ENCODE measurements at regions not wholly inside any gene's neighbourhood (a gene's known extent, or its start where the extent isn't known, plus 50 kb on each side); places are given as distances from the start of the nearest gene placed in this dataset.

DNA sequence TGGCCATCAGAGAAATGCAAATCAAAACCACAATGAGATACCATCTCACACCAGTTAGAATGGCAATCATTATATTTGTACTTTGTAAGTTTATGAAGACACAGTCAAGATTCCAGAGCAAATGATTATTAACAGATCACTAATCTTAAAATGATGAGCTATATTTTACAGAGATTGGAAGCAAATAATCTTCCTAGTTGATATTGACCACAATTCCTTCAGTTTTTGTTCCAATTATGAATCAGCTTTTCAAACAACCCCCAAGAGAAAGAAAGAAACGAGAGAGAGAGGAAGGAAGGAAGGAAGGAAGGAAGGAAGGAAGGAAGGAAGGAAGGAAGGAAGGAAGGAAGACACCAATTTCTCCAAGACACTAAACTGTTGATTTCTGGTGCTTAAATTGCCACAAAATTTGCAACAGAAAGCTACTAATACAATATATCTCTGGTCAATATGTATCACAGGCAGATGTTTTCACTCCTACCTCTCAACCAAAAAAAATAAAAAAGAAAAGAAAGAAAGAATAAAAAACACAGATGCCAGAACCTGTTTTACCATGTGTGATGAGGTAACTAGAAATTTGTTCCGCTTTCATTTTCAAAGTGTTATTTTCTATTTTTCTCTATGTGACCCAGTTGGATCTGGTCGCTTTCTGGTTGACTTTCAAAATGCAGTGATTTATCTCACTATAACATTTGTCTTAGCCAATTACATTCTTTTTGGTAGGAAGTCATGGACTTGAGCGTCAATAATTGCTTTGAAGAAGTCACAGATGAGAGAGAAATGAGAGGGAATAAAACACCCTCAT lies 1609.6 kb downstream of the SI start:
- no peaks in the 10 kb centered on the region for H4K20me1 ChIP-seq (ENCODE audit: control insufficient read depth, extremely low read depth, insufficient read depth, low read length)
- no peak overlapping the region for H3K4me3 ChIP-seq (replicated peaks in 1 of 4; ENCODE audit: control extremely low read depth in 1 of 4, insufficient read depth in 1 of 4, low read depth in 3 of 4, low read length in 4 of 4)
- no peak for DNase-seq (ENCODE audit: low read depth in 2 of 2)
- no peak overlapping the region for H3K4me2 ChIP-seq (ENCODE audit: extremely low read depth, insufficient read depth, low read length)
- H3K27me3 ChIP-seq (ENCODE audit: control insufficient read depth, insufficient read depth, low read length): no peaks in the 10 kb centered on the region
- H2AFZ ChIP-seq (ENCODE audit: low read length): no peak overlapping the region
- H3K27ac ChIP-seq (ENCODE audit: insufficient read depth, low read length): no peak overlapping the region
- H3K36me3 ChIP-seq (ENCODE audit: control insufficient read depth, insufficient read depth, low read length): no peaks in the 10 kb centered on the region
- no peaks in the 10 kb centered on the region for H3K9me3 ChIP-seq (ENCODE audit: control insufficient read depth, insufficient read depth, low read depth, low read length)
- H3K9ac ChIP-seq (ENCODE audit: insufficient read depth, low read length): no peak overlapping the region
- H3K4me1 ChIP-seq (ENCODE audit: control insufficient read depth, extremely low read depth, insufficient read depth, low read length): no peaks in the 10 kb centered on the region
- no peaks in the 10 kb centered on the region for H3K79me2 ChIP-seq (ENCODE audit: control insufficient read depth, insufficient read depth, low read length)
- TF ChIP-seq EZH2 (IDR thresholded peaks at IDR 0.05; ENCODE audit: low read length, missing control alignments) (no peak), CTCF (conservative IDR thresholded peaks at IDR 0.05 in 1 of 2, IDR thresholded peaks at IDR 0.05 in 1 of 2; ENCODE audit: low read depth in 1 of 2, low read length in 2 of 2) (no peak)

DNA sequence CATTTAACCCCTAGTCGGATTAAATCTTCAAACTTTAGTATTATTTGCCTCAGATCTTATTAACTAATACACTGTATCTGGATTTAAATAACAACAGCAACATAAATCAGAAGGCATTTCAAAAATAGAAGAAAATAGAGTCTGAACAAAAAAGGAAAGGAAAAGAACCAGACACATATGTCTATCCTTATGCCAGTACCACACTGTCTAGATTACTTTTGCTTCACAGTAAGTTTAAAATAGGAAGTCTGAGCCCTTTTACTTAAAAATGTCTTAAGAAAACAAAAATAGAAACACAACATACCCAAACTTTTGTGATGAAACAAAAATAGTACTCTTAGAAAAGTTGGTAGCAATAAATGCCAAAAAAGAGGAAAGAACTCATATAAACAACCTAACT lies 1615.8 kb downstream of the SI start:
- Histone ChIP-seq H3K79me2 (ENCODE audit: control insufficient read depth, insufficient read depth, low read length) (no peaks in the 10 kb centered on the region), H3K9me3 (ENCODE audit: control insufficient read depth, insufficient read depth, low read depth, low read length) (no peaks in the 10 kb centered on the region), H3K36me3 (ENCODE audit: control insufficient read depth, insufficient read depth, low read length) (no peaks in the 10 kb centered on the region), H4K20me1 (ENCODE audit: control insufficient read depth, extremely low read depth, insufficient read depth, low read length) (no peaks in the 10 kb centered on the region), H3K4me1 (ENCODE audit: control insufficient read depth, extremely low read depth, insufficient read depth, low read length) (no peaks in the 10 kb centered on the region), H3K4me2 (ENCODE audit: extremely low read depth, insufficient read depth, low read length) (no peak overlapping the region), H3K27me3 (ENCODE audit: control insufficient read depth, insufficient read depth, low read length) (no peaks in the 10 kb centered on the region), H3K9ac (ENCODE audit: insufficient read depth, low read length) (no peak overlapping the region), H2AFZ (ENCODE audit: low read length) (no peak overlapping the region), H3K27ac (ENCODE audit: insufficient read depth, low read length) (no peak overlapping the region), H3K4me3 (replicated peaks in 1 of 4; ENCODE audit: control extremely low read depth in 1 of 4, insufficient read depth in 1 of 4, low read depth in 3 of 4, low read length in 4 of 4) (no peak overlapping the region)
- no peak for DNase-seq (ENCODE audit: low read depth in 2 of 2)
- TF ChIP-seq CTCF (conservative IDR thresholded peaks at IDR 0.05 in 1 of 2, IDR thresholded peaks at IDR 0.05 in 1 of 2; ENCODE audit: low read depth in 1 of 2, low read length in 2 of 2): no peak

DNA sequence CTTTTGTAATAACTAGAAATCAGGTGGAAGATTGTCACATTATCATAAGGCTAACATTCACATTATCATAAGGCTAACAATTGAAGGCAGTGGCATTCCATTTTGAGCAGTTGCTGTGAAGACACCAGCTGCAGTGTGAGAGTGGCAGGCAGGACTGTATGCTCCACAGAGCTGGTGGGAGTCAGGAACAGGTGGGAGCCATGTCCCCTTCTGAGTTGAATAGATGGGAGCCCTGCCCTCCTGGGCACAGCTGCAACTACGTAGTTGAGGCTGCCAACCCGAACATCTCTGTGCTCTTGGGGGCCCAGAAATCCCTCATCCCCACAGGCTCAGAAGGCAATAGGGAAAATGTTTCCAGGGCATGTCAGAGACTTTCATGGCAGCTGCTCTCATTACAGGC lies 1627.6 kb downstream of the SI start:
- H3K4me1 ChIP-seq (ENCODE audit: control insufficient read depth, extremely low read depth, insufficient read depth, low read length): no peaks in the 10 kb centered on the region
- no peak overlapping the region for H3K9ac ChIP-seq (ENCODE audit: insufficient read depth, low read length)
- H3K79me2 ChIP-seq (ENCODE audit: control insufficient read depth, insufficient read depth, low read length): no peaks in the 10 kb centered on the region
- H3K27me3 ChIP-seq (ENCODE audit: control insufficient read depth, insufficient read depth, low read length): no peaks in the 10 kb centered on the region
- H4K20me1 ChIP-seq (ENCODE audit: control insufficient read depth, extremely low read depth, insufficient read depth, low read length): no peaks in the 10 kb centered on the region
- H3K9me3 ChIP-seq (ENCODE audit: control insufficient read depth, insufficient read depth, low read depth, low read length): no peaks in the 10 kb centered on the region
- H2AFZ ChIP-seq (ENCODE audit: low read length): no peak overlapping the region
- H3K27ac ChIP-seq (ENCODE audit: insufficient read depth, low read length): no peak overlapping the region
- no peak overlapping the region for H3K4me3 ChIP-seq (replicated peaks in 1 of 4; ENCODE audit: control extremely low read depth in 1 of 4, insufficient read depth in 1 of 4, low read depth in 3 of 4, low read length in 4 of 4)
- TF ChIP-seq CTCF (conservative IDR thresholded peaks at IDR 0.05 in 1 of 2, IDR thresholded peaks at IDR 0.05 in 1 of 2; ENCODE audit: low read depth in 1 of 2, low read length in 2 of 2) (no peak), EZH2 (IDR thresholded peaks at IDR 0.05; ENCODE audit: low read length, missing control alignments) (no peak)
- no peaks in the 10 kb centered on the region for H3K36me3 ChIP-seq (ENCODE audit: control insufficient read depth, insufficient read depth, low read length)
- DNase-seq (ENCODE audit: low read depth in 2 of 2): no peak
- H3K4me2 ChIP-seq (ENCODE audit: extremely low read depth, insufficient read depth, low read length): no peak overlapping the region
